MM.1S (cell line): ENCODE measurements at regions not wholly inside any gene's neighbourhood (a gene's known extent, or its start where the extent isn't known, plus 50 kb on each side); places are given as distances from the start of the nearest gene placed in this dataset.

Experiments used
- CTCF ChIP-seq: fragments of 300-600 bp; sonication (generic); IDR thresholded peaks from 2 replicates; pipeline ENCODE4 v1.5.1; 2016; ENCODE audit warnings: antibody characterized with exemption, low read length, mixed read lengths
- EZH2 ChIP-seq: fragments of 300-600 bp; sonication (generic); optimal IDR thresholded peaks from 2 replicates; pipeline ENCODE3; 2017; ENCODE audit warnings: low read depth, mild to moderate bottlenecking, antibody characterized with exemption, low read length, mixed read lengths

DNA sequence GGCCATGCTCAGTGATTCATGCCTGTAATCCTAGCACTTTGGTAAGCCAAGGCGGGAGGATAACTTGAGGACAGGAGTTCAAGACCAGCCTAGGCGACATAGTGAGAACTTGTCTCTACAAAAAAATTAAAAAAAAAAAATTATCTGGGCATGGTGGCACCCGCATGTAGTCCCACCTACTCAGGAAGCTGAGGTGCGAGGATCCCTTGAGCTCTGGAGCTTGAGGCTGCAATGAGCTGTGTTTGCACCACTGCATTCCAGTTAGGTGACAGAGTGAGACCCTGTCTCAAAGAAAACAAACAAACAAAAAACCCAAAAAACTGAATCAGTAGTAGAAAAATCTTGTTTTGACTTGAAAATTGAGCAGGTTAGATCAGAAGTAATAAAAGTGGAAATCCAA lies 67.1 kb upstream of the IPO9 start:
- TF ChIP-seq CTCF (no peak), EZH2 (no peak)
